ENCODE measurements at regions not wholly inside any gene's neighbourhood (a gene's known extent, or its start where the extent isn't known, plus 50 kb on each side); places are given as distances from the start of the nearest gene placed in this dataset.

DNA sequence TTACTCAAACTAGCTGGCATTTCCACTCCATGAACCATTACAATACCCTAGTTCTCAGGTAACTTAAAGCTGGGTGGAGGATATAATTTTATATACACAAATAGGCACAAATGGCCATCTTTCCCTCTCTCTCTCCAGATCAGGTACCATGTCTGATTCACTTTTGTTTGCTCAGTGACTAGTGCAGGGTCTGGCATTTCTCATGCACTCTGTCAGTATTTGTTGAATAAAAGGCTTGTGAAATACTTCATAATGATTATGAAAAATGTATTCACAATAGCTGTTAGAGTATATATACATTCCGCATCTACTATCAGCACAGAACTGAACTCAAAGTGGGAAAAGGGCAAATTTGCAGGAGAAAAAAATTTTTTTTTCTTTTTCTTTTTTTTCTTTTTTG lies 510.2 kb upstream of the USP24 start:
- TF ChIP-seq POLR2A (IDR thresholded peaks at IDR 0.05; ENCODE audit: low read length) (no peak), GATA1 (IDR thresholded peaks at IDR 0.05; ENCODE audit: low read depth, low read length) (no peak)

Data from erythroblast (primary cell).